GM23338 (cell line): ENCODE measurements at regions not wholly inside any gene's neighbourhood (a gene's known extent, or its start where the extent isn't known, plus 50 kb on each side); places are given as distances from the start of the nearest gene placed in this dataset.
"Not testable (repeated sequence)": the region's sequence is repeated elsewhere in the genome, so short reads cannot be mapped to it uniquely, and the experiment has no call there.

Experiments used
- ATAC-seq: fragments of 200-7000 bp; cut with Tn5 transposase; 3 replicates; pipeline ENCODE4 v1.9.1; 2020
- DNase-seq: peaks from one replicate; pipeline ENCODE4 v3.0.0-alpha.2; 2015; ENCODE audit warnings: low spot score
- H2AFZ ChIP-seq: fragments of 200-600 bp; sonication (generic); 2 replicates; pipeline ENCODE4 v1.8.0; 2016; ENCODE audit warnings: antibody characterized with exemption, mild to moderate bottlenecking, moderate library complexity
- H3F3A ChIP-seq: fragments of 200-600 bp; sonication (generic); replicated peaks from 2 replicates; pipeline ENCODE4 v1.8.0; 2017; ENCODE audit warnings: antibody characterized with exemption, mixed run types, low read depth
- H3K27ac ChIP-seq: fragments of 200-600 bp; sonication (generic); 2 replicates; pipeline ENCODE4 v1.6.1; 2016; ENCODE audit warnings: low read depth
- H3K27me3 ChIP-seq: fragments of 200-600 bp; sonication (generic); 2 replicates; pipeline ENCODE4 v1.8.0; 2016; ENCODE audit warnings: mild to moderate bottlenecking, mixed run types, moderate library complexity; ENCODE audit not compliant: insufficient read depth
- H3K36me3 ChIP-seq: fragments of 200-600 bp; sonication (generic); 2 replicates; pipeline ENCODE4 v1.8.0; 2016; ENCODE audit warnings: mild to moderate bottlenecking; ENCODE audit not compliant: insufficient read depth
- H3K4me1 ChIP-seq: fragments of 200-600 bp; sonication (generic); 2 replicates; pipeline ENCODE4 v1.8.0; 2016; ENCODE audit warnings: mild to moderate bottlenecking, moderate library complexity; ENCODE audit not compliant: insufficient read depth
- H3K4me2 ChIP-seq: fragments of 200-600 bp; sonication (generic); 2 replicates; pipeline ENCODE4 v1.7.1; 2017; ENCODE audit warnings: mixed run types
- H3K4me3 ChIP-seq: fragments of 200-600 bp; sonication (generic); 2 replicates; pipeline ENCODE4 v1.6.1; 2016; ENCODE audit warnings: mixed run types
- H3K79me2 ChIP-seq: fragments of 200-600 bp; sonication (generic); replicated peaks from 2 replicates; pipeline ENCODE4 v1.8.0; 2017; ENCODE audit warnings: mild to moderate bottlenecking; ENCODE audit not compliant: insufficient read depth
- H3K9me2 ChIP-seq: fragments of 200-600 bp; sonication (generic); 2 replicates; pipeline ENCODE4 v1.8.0; 2017; ENCODE audit not compliant: insufficient read depth
- H4K20me1 ChIP-seq: fragments of 200-600 bp; sonication (generic); replicated peaks from 2 replicates; pipeline ENCODE4 v1.8.0; 2017; ENCODE audit warnings: mild to moderate bottlenecking; ENCODE audit not compliant: insufficient read depth
- H3K27ac Mint-ChIP-seq: 2 replicates; pipeline ENCODE4 v1.8.0; 2020; ENCODE audit warnings: inconsistent platforms, mild to moderate bottlenecking, moderate library complexity, mixed read lengths
- H3K27me3 Mint-ChIP-seq: 3 replicates; pipeline ENCODE4 v1.8.0; 2022; ENCODE audit warnings: low read depth, mild to moderate bottlenecking, moderate library complexity, mixed read lengths, inconsistent platforms; ENCODE audit not compliant: insufficient read depth, poor library complexity
- H3K36me3 Mint-ChIP-seq: 3 replicates; pipeline ENCODE4 v1.8.0; 2021; ENCODE audit warnings: low read depth, mild to moderate bottlenecking, inconsistent platforms, moderate library complexity, mixed read lengths
- H3K4me1 Mint-ChIP-seq: 3 replicates; pipeline ENCODE4 v1.8.0; 2020; ENCODE audit warnings: mild to moderate bottlenecking, inconsistent platforms, mixed read lengths
- H3K4me3 Mint-ChIP-seq: 3 replicates; pipeline ENCODE4 v1.8.0; 2021; ENCODE audit warnings: moderate library complexity, mild to moderate bottlenecking, inconsistent platforms, mixed read lengths
- H3K9me3 Mint-ChIP-seq: 3 replicates; pipeline ENCODE4 v1.8.0; 2020; ENCODE audit warnings: moderate library complexity, mild to moderate bottlenecking, inconsistent platforms, mixed read lengths
- CREB1 ChIP-seq: fragments of 250-450 bp; sonication (Bioruptor Pico); IDR thresholded peaks from 2 replicates; pipeline ENCODE4 v1.5.0; 2020; ENCODE audit warnings: low read depth, mild to moderate bottlenecking, moderate library complexity
- CTCF ChIP-seq, 2 experiments: fragments of 200-600 bp in 1 of 2; sonication (generic) in 1 of 2; conservative IDR thresholded peaks; 2 replicates each; pipeline versions ENCODE4 v1.5.1 to v1.6.1; 2016 to 2017; ENCODE audit warnings: antibody characterized with exemption in 2 of 2, low read depth in 2 of 2, mild to moderate bottlenecking in 2 of 2, moderate library complexity in 1 of 2
- EZH2 ChIP-seq: fragments of 200-600 bp; sonication (generic); IDR thresholded peaks from one replicate; pipeline ENCODE4 v1.8.0; 2017; ENCODE audit warnings: antibody characterized with exemption, mild to moderate bottlenecking, low read depth; ENCODE audit not compliant: unreplicated experiment
- POLR2AphosphoS5 ChIP-seq: IDR thresholded peaks from 2 replicates; pipeline ENCODE4 v1.6.1; 2016; ENCODE audit warnings: antibody characterized with exemption, low read depth
- REST ChIP-seq: IDR thresholded peaks from one replicate; pipeline ENCODE4 v1.6.1; 2018; ENCODE audit warnings: antibody characterized with exemption; ENCODE audit not compliant: unreplicated experiment
- ZNF331 ChIP-seq: fragments of 250-450 bp; sonication (Bioruptor Pico); IDR thresholded peaks from 2 replicates; pipeline ENCODE4 v1.5.0; 2020; ENCODE audit warnings: low read depth, mild to moderate bottlenecking, moderate library complexity

- no peak overlapping the region for H3K27ac ChIP-seq
- no peak overlapping the region for H3K27ac Mint-ChIP-seq
- TF ChIP-seq REST (no peak), ZNF331 (no peak), EZH2 (no peak), POLR2AphosphoS5 (no peak), CTCF (conservative IDR thresholded peaks at IDR 0.05; ENCODE audit: low read depth in 2 of 2) (no peak), CREB1 (CRISPR knock-in tag) (no peak)
- peaks cover 3% of the 10 kb centered on the region; the same call in 1 of the 2 replicates for H3K4me1 ChIP-seq
- ATAC-seq (no peak), DNase-seq (no peak)
- no peaks in the 10 kb centered on the region; the same call in 2 of the 3 replicates for H3K36me3 Mint-ChIP-seq
- no peaks in the 10 kb centered on the region for H3K9me3 Mint-ChIP-seq
- no peak overlapping the region for H2AFZ ChIP-seq
- H4K20me1 ChIP-seq: no peaks in the 10 kb centered on the region
- H3K27me3 Mint-ChIP-seq: peaks cover 2% of the 10 kb centered on the region
- peaks cover 3% of the 10 kb centered on the region; the same call in 1 of the 2 replicates for H3K9me2 ChIP-seq
- no peaks in the 10 kb centered on the region for H3K36me3 ChIP-seq
- no peaks in the 10 kb centered on the region; the same call in 2 of the 3 replicates for H3K4me1 Mint-ChIP-seq
- H3K4me2 ChIP-seq: no peak overlapping the region
- no peak overlapping the region for H3K4me3 Mint-ChIP-seq
- H3F3A ChIP-seq: no peaks in the 10 kb centered on the region
- no peaks in the 10 kb centered on the region for H3K27me3 ChIP-seq
- no peak overlapping the region for H3K4me3 ChIP-seq
- H3K79me2 ChIP-seq: no peaks in the 10 kb centered on the region
Observed at GRCh38 chr6:9732056-9732455, 682.8 kb downstream of the TFAP2A start.

GRCh38 chr6:9725776-9726175, 689.1 kb downstream of the TFAP2A start:
- DNase-seq, H3K4me3 Mint-ChIP-seq, H3K36me3 Mint-ChIP-seq, H3K4me2 ChIP-seq, H3K4me1 Mint-ChIP-seq, H3K9me3 Mint-ChIP-seq, H3K4me3 ChIP-seq, ATAC-seq, H3K27ac Mint-ChIP-seq, H4K20me1 ChIP-seq, H2AFZ ChIP-seq, H3K79me2 ChIP-seq, H3K27me3 Mint-ChIP-seq, H3K9me2 ChIP-seq, H3K27ac ChIP-seq, H3K4me1 ChIP-seq, H3K36me3 ChIP-seq, H3K27me3 ChIP-seq, H3F3A ChIP-seq: not testable (repeated sequence)
